ENCODE measurements at regions not wholly inside any gene's neighbourhood (a gene's known extent, or its start where the extent isn't known, plus 50 kb on each side); places are given as distances from the start of the nearest gene placed in this dataset.

GRCh38 chr3:162722337-162722736 lies 1225.7 kb downstream of the OTOL1 start:
- no peak for TF ChIP-seq EP300 (IDR thresholded peaks at IDR 0.05; ENCODE audit: borderline replicate concordance)
- TF ChIP-seq NFIC (IDR thresholded peaks at IDR 0.05): no peak
- TF ChIP-seq TCF12 (IDR thresholded peaks at IDR 0.05; ENCODE audit: low read depth): no peak
- TF ChIP-seq YY1 (IDR thresholded peaks at IDR 0.05; ENCODE audit: low read depth): no peak
- TF ChIP-seq MAX (IDR thresholded peaks at IDR 0.05): no peak
- no peak for TF ChIP-seq TAF1 (IDR thresholded peaks at IDR 0.05; ENCODE audit: low read depth)
- TF ChIP-seq RAD21 (IDR thresholded peaks at IDR 0.05; ENCODE audit: low read depth): no peak
- no peak for TF ChIP-seq EGR1 (IDR thresholded peaks at IDR 0.05)
- no peak for TF ChIP-seq CEBPB (IDR thresholded peaks at IDR 0.05)
